CD4-positive, alpha-beta T cell treated with Interleukin-6 for 4 hours (primary cell): ENCODE measurements at regions not wholly inside any gene's neighbourhood (a gene's known extent, or its start where the extent isn't known, plus 50 kb on each side); places are given as distances from the start of the nearest gene placed in this dataset.

Source experiments
- DNase-seq: peaks from one replicate; pipeline ENCODE4 v3.0.0-alpha.2; 2020; ENCODE audit warnings: mixed read lengths

GRCh38 chr10:25661632-25662031 is 272.4 kb upstream of the MYO3A start:
- no peak for DNase-seq

- no peak for DNase-seq
Measured at GRCh38 chr10:25666276-25666675, 267.8 kb upstream of the MYO3A start.

GRCh38 chr10:25675204-25675603 is 258.8 kb upstream of the MYO3A start:
- no peak for DNase-seq

- no peak for DNase-seq
Measured at GRCh38 chr10:25675615-25676014, 258.4 kb upstream of the MYO3A start.

GRCh38 chr10:25678220-25678619 is 255.8 kb upstream of the MYO3A start:
- DNase-seq, result no peak

- DNase-seq, result no peak
Measured at GRCh38 chr10:25678666-25679065, 255.4 kb upstream of the MYO3A start.

GRCh38 chr10:25682203-25682851 is 251.7 kb upstream of the MYO3A start:
- DNase-seq, result no peak

- no peak for DNase-seq
Measured at GRCh38 chr10:25683344-25683743, 250.7 kb upstream of the MYO3A start.

- DNase-seq, result no peak
Measured at GRCh38 chr10:25687521-25687920, 246.5 kb upstream of the MYO3A start.

- DNase-seq, result no peak
Measured at GRCh38 chr10:25689346-25690100, 244.5 kb upstream of the MYO3A start.

GRCh38 chr10:25692761-25693160 is 241.3 kb upstream of the MYO3A start:
- DNase-seq, result no peak

GRCh38 chr10:25694206-25694933 is 239.7 kb upstream of the MYO3A start:
- DNase-seq, result no peak

GRCh38 chr10:25694971-25695370 is 239.1 kb upstream of the MYO3A start:
- DNase-seq, result no peak

- no peak for DNase-seq
Measured at GRCh38 chr10:25695586-25695985, 238.4 kb upstream of the MYO3A start.

- no peak for DNase-seq
Measured at GRCh38 chr10:25696013-25696708, 237.9 kb upstream of the MYO3A start.

- DNase-seq, result no peak
Measured at GRCh38 chr10:25697412-25697811, 236.6 kb upstream of the MYO3A start.

- no peak for DNase-seq
Measured at GRCh38 chr10:25698638-25699037, 235.4 kb upstream of the MYO3A start.

- DNase-seq, result no peak
Measured at GRCh38 chr10:25699631-25700030, 234.4 kb upstream of the MYO3A start.

- no peak for DNase-seq
Measured at GRCh38 chr10:25701652-25702051, 232.4 kb upstream of the MYO3A start.

GRCh38 chr10:25704622-25705021 is 229.4 kb upstream of the MYO3A start:
- DNase-seq, result no peak

- no peak for DNase-seq
Measured at GRCh38 chr10:25707572-25707971, 226.5 kb upstream of the MYO3A start.

GRCh38 chr10:25707976-25708671 is 225.9 kb upstream of the MYO3A start:
- no peak for DNase-seq

GRCh38 chr10:25713894-25714240 is 220.2 kb upstream of the MYO3A start:
- no peak for DNase-seq
